SK-N-SH (cell line): ENCODE measurements at regions not wholly inside any gene's neighbourhood (a gene's known extent, or its start where the extent isn't known, plus 50 kb on each side); places are given as distances from the start of the nearest gene placed in this dataset.
"Not testable (repeated sequence)": the region's sequence is repeated elsewhere in the genome, so short reads cannot be mapped to it uniquely, and the experiment has no call there.

Source experiments
- CTCF ChIA-PET: fragments of 300-600, 350-600 bp; formaldehyde crosslinking; extraction: SDS; loops from one replicate; lab custom pipeline; 2021; lab: Yijun Ruan, JAX
- POLR2A ChIA-PET: fragments of 350-600 bp; sonication (Branson Sonifier 250); formaldehyde crosslinking; extraction: SDS; loops from one replicate; lab custom pipeline; 2020; ENCODE audit warnings: antibody characterized with exemption, inconsistent platforms; lab: Yijun Ruan, JAX
- DNase-seq: peaks from one replicate; pipeline ENCODE4 v3.0.0; 2012
- H2AFZ ChIP-seq: fragments of 200-600 bp; sonication (generic); 2 replicates; pipeline ENCODE4 v1.8.1; 2016; ENCODE audit warnings: antibody characterized with exemption, mild to moderate bottlenecking, low read depth
- H3F3A ChIP-seq: fragments of 200-600 bp; sonication (generic); replicated peaks from 2 replicates; pipeline ENCODE3; 2016; ENCODE audit warnings: antibody characterized with exemption, mild to moderate bottlenecking; ENCODE audit not compliant: insufficient read depth
- H3K27ac ChIP-seq, 2 experiments: fragments of 200-500 bp in 1 of 2; fragments of 200-600 bp in 1 of 2; sonication (Bioruptor generic) in 1 of 2; sonication (generic), shearing (Covaris generic) in 1 of 2; 2 replicates each; pipeline versions ENCODE4 v1.5.1 to v1.6.1; 2014 to 2016; ENCODE audit warnings: low read depth in 2 of 2, inconsistent platforms in 1 of 2, low read length in 1 of 2, mild to moderate bottlenecking in 1 of 2, mixed read lengths in 1 of 2
- H3K27me3 ChIP-seq: fragments of 200-600 bp; sonication (generic), shearing (Covaris generic); 2 replicates; pipeline ENCODE4 v1.6.1; 2016; ENCODE audit warnings: mixed run types; ENCODE audit not compliant: insufficient read depth
- H3K36me3 ChIP-seq, 2 experiments: fragments of 200-500 bp in 1 of 2; fragments of 200-600 bp in 1 of 2; sonication (Bioruptor generic) in 1 of 2; sonication (generic) in 1 of 2; replicated peaks in 1 of 2; 2 replicates each; pipeline versions ENCODE3 to v1.5.1; 2014 to 2016; ENCODE audit warnings: low read length in 1 of 2, mild to moderate bottlenecking in 1 of 2; ENCODE audit not compliant: insufficient read depth in 2 of 2, control insufficient read depth in 1 of 2
- H3K4me1 ChIP-seq, 2 experiments: fragments of 200-500 bp in 1 of 2; fragments of 200-600 bp in 1 of 2; sonication (Bioruptor generic) in 1 of 2; sonication (generic), shearing (Covaris generic) in 1 of 2; 2 replicates each; pipeline versions ENCODE4 v1.5.1 to v1.6.1; 2014 to 2016; ENCODE audit warnings: low read depth in 1 of 2, low read length in 1 of 2, mixed run types in 1 of 2; ENCODE audit not compliant: insufficient read depth in 2 of 2, control insufficient read depth in 1 of 2
- H3K4me2 ChIP-seq: fragments of 200-600 bp; sonication (generic), shearing (Covaris generic); 2 replicates; pipeline ENCODE4 v1.6.1; 2017; ENCODE audit warnings: mixed run types
- H3K4me3 ChIP-seq, 2 experiments: fragments of 200-500 bp in 1 of 2; fragments of 200-600 bp in 1 of 2; sonication (Bioruptor generic) in 1 of 2; sonication (generic), shearing (Covaris generic) in 1 of 2; 2 replicates each; pipeline versions ENCODE4 v1.5.1 to v1.8.1; 2014 to 2016; ENCODE audit warnings: low read depth in 2 of 2, inconsistent platforms in 1 of 2, low read length in 1 of 2, mild to moderate bottlenecking in 1 of 2, mixed read lengths in 1 of 2, moderate library complexity in 1 of 2
- H3K79me2 ChIP-seq: fragments of 200-600 bp; sonication (generic); 2 replicates; pipeline ENCODE4 v1.8.1; 2017; ENCODE audit warnings: mild to moderate bottlenecking; ENCODE audit not compliant: insufficient read depth
- H3K9ac ChIP-seq: fragments of 200-600 bp; sonication (generic); 2 replicates; pipeline ENCODE4 v1.6.1; 2017; ENCODE audit warnings: mixed run types
- H3K9me2 ChIP-seq: fragments of 200-600 bp; sonication (generic); 2 replicates; pipeline ENCODE4 v1.6.1; 2017; ENCODE audit warnings: mixed run types
- H3K9me3 ChIP-seq: fragments of 200-600 bp; sonication (generic); 2 replicates; pipeline ENCODE4 v1.6.1; 2017; ENCODE audit warnings: mixed run types, mild to moderate bottlenecking, moderate library complexity
- H4K20me1 ChIP-seq: fragments of 200-600 bp; sonication (generic); 2 replicates; pipeline ENCODE4 v1.6.1; 2017; ENCODE audit warnings: mild to moderate bottlenecking, mixed run types; ENCODE audit not compliant: insufficient read depth
- ELF1 ChIP-seq: IDR thresholded peaks from 2 replicates; pipeline ENCODE4 v1.4.0; 2012
- FOXM1 ChIP-seq: IDR thresholded peaks from 2 replicates; pipeline ENCODE4 v1.4.0; 2012; ENCODE audit warnings: low read depth, mild to moderate bottlenecking
- GABPA ChIP-seq: IDR thresholded peaks from 2 replicates; pipeline ENCODE4 v1.4.0; 2012; ENCODE audit warnings: low read depth, mild to moderate bottlenecking
- IRF3 ChIP-seq: fragments of 150-350 bp; IDR thresholded peaks from 2 replicates; pipeline ENCODE4 v1.6.1; 2016; ENCODE audit warnings: mild to moderate bottlenecking, low read depth, low read length
- POLR2AphosphoS5 ChIP-seq: IDR thresholded peaks from 2 replicates; pipeline ENCODE4 v1.6.1; 2012; ENCODE audit warnings: low read depth, low read length
- REST ChIP-seq: IDR thresholded peaks from 2 replicates; pipeline ENCODE4 v1.6.1; 2012; ENCODE audit warnings: mild to moderate bottlenecking, low read depth, low read length, moderate library complexity
- TCF12 ChIP-seq: IDR thresholded peaks from 2 replicates; pipeline ENCODE4 v1.4.0; 2012
- TEAD4 ChIP-seq: IDR thresholded peaks from 2 replicates; pipeline ENCODE4 v1.4.0; 2012; ENCODE audit warnings: mild to moderate bottlenecking, borderline replicate concordance; ENCODE audit not compliant: insufficient read depth
- USF1 ChIP-seq: IDR thresholded peaks from 2 replicates; pipeline ENCODE4 v1.4.0; 2012; ENCODE audit warnings: low read depth, borderline replicate concordance
- WGBS: methylation state at CpG from one replicate; pipeline ENCODE4 v1.1.6; 2017; ENCODE audit warnings: low lambda C conversion rate; 5-methylcytosine and 5-hydroxymethylcytosine counted together

- Histone ChIP-seq H3K4me1 (no peaks in the 10 kb centered on the region; a peak in 1 of 4 replicates), H3F3A (peaks cover 3% of the 10 kb centered on the region), H2AFZ (no peak overlapping the region), H3K9me3 (peaks cover 3% of the 10 kb centered on the region; the same call in 1 of the 2 replicates), H4K20me1 (no peaks in the 10 kb centered on the region), H3K36me3 (no peaks in the 10 kb centered on the region), H3K79me2 (no peaks in the 10 kb centered on the region), H3K4me3 (no peak overlapping the region), H3K9ac (no peak overlapping the region), H3K27me3 (no peaks in the 10 kb centered on the region), H3K9me2 (no peaks in the 10 kb centered on the region), H3K4me2 (no peak overlapping the region), H3K27ac (no peak overlapping the region)
- ChIA-PET POLR2A (no interaction called here), CTCF (no interaction called here)
- WGBS = 28% methylated on average over 1 of the region's 1 CpG
- TF ChIP-seq IRF3 (no peak), POLR2AphosphoS5 (no peak), TEAD4 (no peak), GABPA (no peak), REST (no peak), TCF12 (no peak), FOXM1 (no peak), USF1 (no peak), ELF1 (no peak)
- no peak for DNase-seq
Measured at GRCh38 chr1:238912148-238912547, 474.2 kb upstream of the CHRM3 start.

GRCh38 chr1:238902752-238903151 is 483.6 kb upstream of the CHRM3 start:
- H3K9ac ChIP-seq, H3K27me3 ChIP-seq, H3K4me2 ChIP-seq, H3K9me3 ChIP-seq, DNase-seq, H2AFZ ChIP-seq, H3K4me1 ChIP-seq, H3K9me2 ChIP-seq, H3K4me3 ChIP-seq, H3K27ac ChIP-seq, POLR2A ChIA-PET, CTCF ChIA-PET, H3F3A ChIP-seq, H4K20me1 ChIP-seq, H3K36me3 ChIP-seq, H3K79me2 ChIP-seq: not testable (repeated sequence)
- WGBS = 56% methylated on average over 8 of the region's 8 CpGs
